ENCODE measurements at regions not wholly inside any gene's neighbourhood (a gene's known extent, or its start where the extent isn't known, plus 50 kb on each side); places are given as distances from the start of the nearest gene placed in this dataset.

DNA sequence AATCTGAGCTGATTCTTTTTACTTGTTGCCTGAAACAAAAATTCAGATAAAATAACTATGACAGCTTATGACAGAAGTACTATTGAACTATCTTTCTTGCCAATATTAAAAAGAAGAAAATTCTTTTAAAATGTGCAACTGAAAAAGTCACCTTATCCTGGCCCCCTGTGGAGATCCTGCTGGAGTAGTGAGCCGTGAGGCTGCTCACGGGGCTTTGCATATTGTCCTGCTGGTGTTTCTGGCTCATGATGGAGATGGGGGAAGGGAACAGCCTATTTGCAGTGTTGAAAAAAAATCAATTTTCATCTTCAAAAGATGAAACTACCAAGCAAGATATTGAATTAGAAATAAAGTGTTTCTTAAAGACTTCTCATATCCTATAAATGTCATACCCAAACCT is 216.0 kb downstream of the SAMD5 start:
- Histone ChIP-seq H3K27me3 (no peaks in the 10 kb centered on the region), H3K36me3 (no peaks in the 10 kb centered on the region), H3K4me1 (no peaks in the 10 kb centered on the region), H3K27ac (no peak overlapping the region), H3K4me3 (no peak overlapping the region), H3K9me3 (no peaks in the 10 kb centered on the region)
- no peak for DNase-seq
- intact Hi-C loops (cut with DNase I): no loop called here
- TF ChIP-seq CTCF (IDR thresholded peaks at IDR 0.05): no peak
- no peak for TF ChIP-seq POLR2A (IDR thresholded peaks at IDR 0.05)
- 88 to 92% methylated on average over 2 of the region's 2 CpGs for WGBS, 2 donors

- no peaks in the 10 kb centered on the region for H3K4me1 ChIP-seq
- H3K36me3 ChIP-seq: no peaks in the 10 kb centered on the region
- H3K27ac ChIP-seq: no peak overlapping the region
- no peak overlapping the region for H3K4me3 ChIP-seq
- no peak for TF ChIP-seq POLR2A (IDR thresholded peaks at IDR 0.05)
- no peak for TF ChIP-seq CTCF (IDR thresholded peaks at IDR 0.05)
- WGBS, 2 donors: 69 to 83% methylated on average over 3 of the region's 3 CpGs
- no peaks in the 10 kb centered on the region for H3K9me3 ChIP-seq
- no peak for DNase-seq
- intact Hi-C loops (cut with DNase I): no loop called here
- no peaks in the 10 kb centered on the region for H3K27me3 ChIP-seq
Observed at GRCh38 chr6:147726342-147726741, 217.9 kb downstream of the SAMD5 start.

GRCh38 chr6:147728903-147729302 is 220.4 kb downstream of the SAMD5 start:
- no peak for DNase-seq
- H3K36me3 ChIP-seq: no peaks in the 10 kb centered on the region
- no peak overlapping the region for H3K4me3 ChIP-seq
- intact Hi-C loops (cut with DNase I): no loop called here
- H3K27me3 ChIP-seq: no peaks in the 10 kb centered on the region
- 72 to 77% methylated on average over 4 of the region's 4 CpGs for WGBS, 2 donors
- no peaks in the 10 kb centered on the region for H3K9me3 ChIP-seq
- TF ChIP-seq POLR2A (IDR thresholded peaks at IDR 0.05): no peak
- no peak for TF ChIP-seq CTCF (IDR thresholded peaks at IDR 0.05)
- H3K4me1 ChIP-seq: no peaks in the 10 kb centered on the region
- no peak overlapping the region for H3K27ac ChIP-seq

- Histone ChIP-seq H3K9me3 (no peaks in the 10 kb centered on the region), H3K27ac (no peak overlapping the region), H3K36me3 (no peaks in the 10 kb centered on the region), H3K4me1 (peaks cover 0 to 9% (median 2%) of the 10 kb centered on the region in 3 donors), H3K4me3 (no peak overlapping the region), H3K27me3 (no peaks in the 10 kb centered on the region)
- no peak for TF ChIP-seq CTCF (IDR thresholded peaks at IDR 0.05)
- TF ChIP-seq POLR2A (IDR thresholded peaks at IDR 0.05): no peak
- 73 to 78% methylated on average over 5 of the region's 5 CpGs for WGBS, 2 donors
- intact Hi-C loops (cut with DNase I): no loop called here
- no peak for DNase-seq
Observed at GRCh38 chr6:147733686-147734085, 225.2 kb downstream of the SAMD5 start.

- Histone ChIP-seq H3K27ac (no peak overlapping the region), H3K4me3 (no peak overlapping the region), H3K27me3 (no peaks in the 10 kb centered on the region), H3K36me3 (no peaks in the 10 kb centered on the region), H3K4me1 (peaks cover 0 to 14% (median 3%) of the 10 kb centered on the region in 3 donors), H3K9me3 (no peaks in the 10 kb centered on the region)
- intact Hi-C loops (cut with DNase I): no loop called here
- WGBS, 2 donors: 97 to 100% methylated on average over 2 to 8 of the region's 8 CpGs
- no peak for TF ChIP-seq CTCF (IDR thresholded peaks at IDR 0.05)
- TF ChIP-seq POLR2A (IDR thresholded peaks at IDR 0.05): no peak
- no peak for DNase-seq
Observed at GRCh38 chr6:147734151-147734550, 225.7 kb downstream of the SAMD5 start.

All from esophagus squamous epithelium (tissue), 5 donors.